ENCODE measurements at regions not wholly inside any gene's neighbourhood (a gene's known extent, or its start where the extent isn't known, plus 50 kb on each side); places are given as distances from the start of the nearest gene placed in this dataset.

DNA sequence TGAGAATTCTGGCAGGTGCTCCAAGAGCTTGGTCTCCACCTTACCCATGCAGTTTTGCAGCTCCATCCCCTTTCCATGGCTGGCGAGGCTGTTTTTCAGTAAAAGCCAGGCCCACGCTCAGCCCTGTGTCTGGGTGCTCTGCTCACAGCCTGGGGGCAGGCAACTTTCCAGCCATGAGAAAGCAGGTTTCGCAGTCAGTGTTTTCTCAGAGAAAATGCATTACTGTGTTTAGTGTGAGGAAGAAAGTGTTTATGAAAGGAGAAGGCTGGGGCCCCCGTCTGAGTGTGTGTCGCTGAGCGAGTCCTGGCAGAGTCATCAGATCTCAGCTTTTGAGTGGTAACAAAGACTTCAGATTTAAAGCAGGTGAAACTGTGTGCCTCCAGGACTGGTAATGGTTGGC lies 248.1 kb downstream of the IRX1 start:
- Histone ChIP-seq H3K4me2 (ENCODE audit: low read length) (no peak overlapping the region), H3K36me3 (ENCODE audit: control insufficient read depth, insufficient read depth, low read length) (no peaks in the 10 kb centered on the region), H3K4me3 (ENCODE audit: low read depth, low read length) (no peak overlapping the region), H3K4me1 (no peaks in the 10 kb centered on the region), H3K27ac (no peak overlapping the region), H3K27me3 (ENCODE audit: control insufficient read depth, insufficient read depth, low read length) (no peaks in the 10 kb centered on the region), H3K9ac (no peak overlapping the region), H2AFZ (no peak overlapping the region), H3K9me3 (ENCODE audit: control insufficient read depth, low read length) (no peaks in the 10 kb centered on the region), H3K79me2 (no peaks in the 10 kb centered on the region)
- no peak for TF ChIP-seq CTCF (IDR thresholded peaks at IDR 0.05)

DNA sequence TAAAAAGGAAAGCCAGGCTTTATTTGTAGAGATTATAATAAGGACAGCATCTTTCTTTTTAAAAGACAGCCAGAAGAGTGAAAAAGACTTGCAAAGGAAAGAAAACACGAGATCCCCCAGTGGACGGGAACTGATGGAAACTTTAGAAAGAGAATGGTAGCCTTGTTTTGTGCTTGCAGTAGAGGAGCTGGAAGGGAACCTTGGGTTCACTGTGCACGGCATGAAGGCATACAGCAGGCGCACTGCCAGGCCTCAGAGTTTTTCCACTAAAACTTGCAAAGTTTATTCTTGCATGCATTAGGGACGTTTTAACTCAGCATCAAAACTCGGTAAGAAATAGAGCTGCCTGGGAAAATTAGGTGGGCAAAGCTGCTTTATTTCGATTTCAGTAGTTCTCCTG lies 248.6 kb downstream of the IRX1 start:
- no peak overlapping the region for H3K4me2 ChIP-seq (ENCODE audit: low read length)
- TF ChIP-seq CTCF (IDR thresholded peaks at IDR 0.05), result no peak
- H3K4me1 ChIP-seq, result no peaks in the 10 kb centered on the region
- no peak overlapping the region for H3K27ac ChIP-seq
- no peak overlapping the region for H3K4me3 ChIP-seq (ENCODE audit: low read depth, low read length)
- H3K27me3 ChIP-seq (ENCODE audit: control insufficient read depth, insufficient read depth, low read length), result no peaks in the 10 kb centered on the region
- no peaks in the 10 kb centered on the region for H3K79me2 ChIP-seq
- no peak overlapping the region for H3K9ac ChIP-seq
- H3K36me3 ChIP-seq (ENCODE audit: control insufficient read depth, insufficient read depth, low read length), result no peaks in the 10 kb centered on the region
- no peak overlapping the region for H2AFZ ChIP-seq
- H3K9me3 ChIP-seq (ENCODE audit: control insufficient read depth, low read length), result no peaks in the 10 kb centered on the region

- no peaks in the 10 kb centered on the region for H3K4me1 ChIP-seq
- no peaks in the 10 kb centered on the region for H3K79me2 ChIP-seq
- H2AFZ ChIP-seq, result no peak overlapping the region
- H3K27ac ChIP-seq, result no peak overlapping the region
- H3K36me3 ChIP-seq (ENCODE audit: control insufficient read depth, insufficient read depth, low read length), result no peaks in the 10 kb centered on the region
- H3K9ac ChIP-seq, result no peak overlapping the region
- no peak for TF ChIP-seq CTCF (IDR thresholded peaks at IDR 0.05)
- H3K27me3 ChIP-seq (ENCODE audit: control insufficient read depth, insufficient read depth, low read length), result no peaks in the 10 kb centered on the region
- no peak overlapping the region for H3K4me2 ChIP-seq (ENCODE audit: low read length)
- no peaks in the 10 kb centered on the region for H3K9me3 ChIP-seq (ENCODE audit: control insufficient read depth, low read length)
- no peak overlapping the region for H3K4me3 ChIP-seq (ENCODE audit: low read depth, low read length)
These were observed 249.6 kb downstream of the IRX1 start for GRCh38 chr5:3845230-3845629.

DNA sequence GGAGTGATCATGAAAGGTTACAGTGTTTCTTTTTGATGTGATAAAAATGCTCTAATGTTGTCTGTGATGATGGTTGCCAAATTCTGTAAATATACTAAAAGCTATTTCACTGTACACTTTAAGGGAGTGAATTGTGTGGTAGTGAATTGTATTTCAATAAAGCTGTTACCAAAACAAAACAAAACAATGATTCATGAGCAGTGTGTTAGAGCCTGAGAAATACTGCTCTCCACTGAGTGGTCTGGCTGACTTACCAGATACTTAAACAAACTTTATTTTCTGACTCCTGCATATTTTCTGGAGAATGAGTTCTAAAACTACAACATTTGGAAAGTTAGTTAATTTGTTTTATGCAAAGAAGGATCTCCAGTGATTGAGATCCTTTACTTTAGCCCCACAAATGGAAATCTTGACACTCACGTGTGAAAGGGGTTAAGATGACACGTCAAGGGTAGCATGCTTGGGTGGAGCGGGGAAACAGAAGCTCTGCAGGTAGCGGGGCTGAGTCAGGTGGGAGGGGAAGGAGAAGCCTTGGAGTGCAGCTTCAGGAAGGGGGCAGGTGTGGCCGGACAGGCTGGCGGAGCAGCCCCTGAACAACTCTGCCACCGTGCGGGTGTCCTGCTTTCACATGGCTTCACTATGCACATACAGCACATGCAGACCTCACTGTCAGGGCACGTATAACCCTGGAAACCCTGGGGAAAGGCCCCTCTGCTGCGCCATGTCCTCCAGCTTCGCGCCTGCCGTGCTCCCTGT lies 256.7 kb downstream of the IRX1 start:
- Histone ChIP-seq H2AFZ (no peak overlapping the region), H3K9me3 (ENCODE audit: control insufficient read depth, low read length) (no peaks in the 10 kb centered on the region), H3K27ac (no peak overlapping the region), H3K4me3 (ENCODE audit: low read depth, low read length) (no peak overlapping the region), H3K27me3 (ENCODE audit: control insufficient read depth, insufficient read depth, low read length) (no peaks in the 10 kb centered on the region), H3K4me1 (no peaks in the 10 kb centered on the region), H3K9ac (no peak overlapping the region), H3K36me3 (ENCODE audit: control insufficient read depth, insufficient read depth, low read length) (no peaks in the 10 kb centered on the region), H3K4me2 (ENCODE audit: low read length) (no peak overlapping the region), H3K79me2 (no peaks in the 10 kb centered on the region)
- no peak for TF ChIP-seq CTCF (IDR thresholded peaks at IDR 0.05)

- H3K27me3 ChIP-seq (ENCODE audit: control insufficient read depth, insufficient read depth, low read length), result no peaks in the 10 kb centered on the region
- no peak overlapping the region for H3K4me2 ChIP-seq (ENCODE audit: low read length)
- no peaks in the 10 kb centered on the region for H3K9me3 ChIP-seq (ENCODE audit: control insufficient read depth, low read length)
- H3K9ac ChIP-seq, result no peak overlapping the region
- no peaks in the 10 kb centered on the region for H3K79me2 ChIP-seq
- no peaks in the 10 kb centered on the region for H3K36me3 ChIP-seq (ENCODE audit: control insufficient read depth, insufficient read depth, low read length)
- TF ChIP-seq CTCF (IDR thresholded peaks at IDR 0.05), result no peak
- no peak overlapping the region for H3K27ac ChIP-seq
- no peak overlapping the region for H2AFZ ChIP-seq
- H3K4me1 ChIP-seq, result no peaks in the 10 kb centered on the region
- no peak overlapping the region for H3K4me3 ChIP-seq (ENCODE audit: low read depth, low read length)
These were observed 257.7 kb downstream of the IRX1 start for GRCh38 chr5:3853362-3853761.
